Astrocyte of the spinal cord (primary cell): ENCODE measurements at regions not wholly inside any gene's neighbourhood (a gene's known extent, or its start where the extent isn't known, plus 50 kb on each side); places are given as distances from the start of the nearest gene placed in this dataset.

Source experiments
- DNase-seq: peaks from one replicate; pipeline ENCODE4 v3.0.0; 2011; ENCODE audit warnings: low read depth, low spot score
- H3K4me3 ChIP-seq: 2 replicates; pipeline ENCODE4 v1.5.1; 2011; ENCODE audit warnings: low read depth, mild to moderate bottlenecking, low read length, moderate library complexity
- in situ Hi-C: cut with HindIII; loops from 2 replicates; pipeline ENCODE4 v1.10.0; 2017; ENCODE audit warnings: low sequenced_read_pairs
- TF ChIP-seq, protein P1 (sequence below): IDR thresholded peaks from 2 replicates; pipeline ENCODE4 v1.5.1; 2012; ENCODE audit warnings: low read depth, mild to moderate bottlenecking, low read length, inconsistent platforms

DNA sequence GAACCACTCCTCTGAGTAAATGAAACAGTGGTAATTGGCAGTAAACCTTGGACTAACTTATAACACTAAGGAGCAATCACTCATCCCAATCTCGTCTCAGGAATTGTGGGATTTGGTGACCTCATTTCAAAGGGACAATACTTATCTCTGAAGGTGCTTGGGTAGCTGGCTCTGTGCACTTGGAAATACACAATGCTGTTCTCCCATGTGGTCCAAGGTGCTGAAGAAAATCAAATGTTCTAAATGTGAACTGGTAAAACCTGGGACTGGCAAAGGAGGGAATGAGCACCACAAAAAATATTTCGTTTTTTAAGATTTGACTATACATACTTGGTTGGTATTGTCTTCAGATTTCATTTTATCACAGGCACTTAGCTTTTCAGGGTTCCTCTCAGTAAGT is 1193.0 kb downstream of the SORCS1 start:
- no peak overlapping the region for H3K4me3 ChIP-seq
- no peak for DNase-seq
- in situ Hi-C loops: no loop called here
- TF ChIP-seq, protein P1, sequence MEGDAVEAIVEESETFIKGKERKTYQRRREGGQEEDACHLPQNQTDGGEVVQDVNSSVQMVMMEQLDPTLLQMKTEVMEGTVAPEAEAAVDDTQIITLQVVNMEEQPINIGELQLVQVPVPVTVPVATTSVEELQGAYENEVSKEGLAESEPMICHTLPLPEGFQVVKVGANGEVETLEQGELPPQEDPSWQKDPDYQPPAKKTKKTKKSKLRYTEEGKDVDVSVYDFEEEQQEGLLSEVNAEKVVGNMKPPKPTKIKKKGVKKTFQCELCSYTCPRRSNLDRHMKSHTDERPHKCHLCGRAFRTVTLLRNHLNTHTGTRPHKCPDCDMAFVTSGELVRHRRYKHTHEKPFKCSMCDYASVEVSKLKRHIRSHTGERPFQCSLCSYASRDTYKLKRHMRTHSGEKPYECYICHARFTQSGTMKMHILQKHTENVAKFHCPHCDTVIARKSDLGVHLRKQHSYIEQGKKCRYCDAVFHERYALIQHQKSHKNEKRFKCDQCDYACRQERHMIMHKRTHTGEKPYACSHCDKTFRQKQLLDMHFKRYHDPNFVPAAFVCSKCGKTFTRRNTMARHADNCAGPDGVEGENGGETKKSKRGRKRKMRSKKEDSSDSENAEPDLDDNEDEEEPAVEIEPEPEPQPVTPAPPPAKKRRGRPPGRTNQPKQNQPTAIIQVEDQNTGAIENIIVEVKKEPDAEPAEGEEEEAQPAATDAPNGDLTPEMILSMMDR: no peak

GRCh38 chr10:105969884-105970377 is 1194.6 kb downstream of the SORCS1 start:
- in situ Hi-C loops: no loop called here
- no peak overlapping the region for H3K4me3 ChIP-seq
- no peak for DNase-seq
- TF ChIP-seq, protein P1: no peak

DNA sequence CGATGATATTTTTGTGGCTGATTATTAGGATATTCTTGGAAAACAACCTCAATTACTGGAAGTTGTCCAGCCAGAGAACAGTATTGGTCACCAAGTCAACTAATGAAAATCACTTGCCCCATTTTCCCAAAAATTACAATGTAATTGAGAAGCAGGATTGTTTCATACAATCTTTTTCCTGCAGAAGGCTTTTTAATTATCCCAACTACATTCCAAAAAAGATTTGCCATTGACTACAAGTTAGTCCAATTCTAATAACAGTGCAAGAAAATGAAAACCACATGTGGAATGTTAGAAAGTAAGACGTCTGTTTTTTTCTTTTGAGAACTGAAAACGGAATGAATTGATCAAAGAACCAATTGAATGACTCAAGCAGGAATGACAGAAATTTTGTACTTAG is 1195.8 kb downstream of the SORCS1 start:
- TF ChIP-seq, protein P1: no peak
- H3K4me3 ChIP-seq: no peak overlapping the region
- in situ Hi-C loops: no loop called here
- no peak for DNase-seq

DNA sequence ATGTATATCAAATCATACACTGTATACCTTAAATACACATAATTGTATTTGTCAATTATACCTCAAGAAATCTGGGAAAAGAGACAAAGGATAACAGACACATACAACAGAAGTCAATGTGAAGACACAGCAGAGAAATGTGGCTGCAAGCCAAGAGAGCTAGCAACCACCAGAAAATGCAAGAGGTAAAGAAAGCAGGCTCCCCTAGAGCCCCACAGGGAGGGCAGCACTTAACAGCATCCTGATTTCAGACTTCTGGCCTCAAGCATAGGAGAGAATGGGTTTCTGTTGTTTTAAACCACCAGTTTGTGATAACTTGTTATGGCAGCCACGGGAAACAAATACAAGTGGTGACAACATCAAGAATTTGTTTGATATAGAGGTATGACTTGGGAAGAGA is 1197.2 kb downstream of the SORCS1 start:
- in situ Hi-C loops: no loop called here
- TF ChIP-seq, protein P1: no peak
- no peak for DNase-seq
- no peak overlapping the region for H3K4me3 ChIP-seq

DNA sequence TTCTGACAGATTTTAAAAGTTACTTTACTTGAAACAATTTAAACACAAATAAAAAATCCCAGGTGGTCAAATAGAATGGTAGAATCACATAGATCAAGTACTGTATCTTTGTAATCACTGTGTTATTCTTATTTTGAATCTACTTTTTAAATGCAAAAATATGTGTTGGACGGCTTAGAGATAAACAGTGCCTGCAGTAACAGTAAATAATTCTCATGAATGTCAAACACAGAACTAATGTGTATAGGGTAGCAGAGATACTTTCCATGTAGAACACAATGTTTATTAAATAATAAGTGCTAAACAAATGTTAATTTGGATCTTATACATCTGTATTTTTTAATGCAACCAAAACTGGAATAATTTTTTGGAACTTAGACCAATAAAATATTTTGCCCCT is 1199.4 kb downstream of the SORCS1 start:
- in situ Hi-C loops: no loop called here
- TF ChIP-seq, protein P1: no peak
- no peak overlapping the region for H3K4me3 ChIP-seq
- no peak for DNase-seq

DNA sequence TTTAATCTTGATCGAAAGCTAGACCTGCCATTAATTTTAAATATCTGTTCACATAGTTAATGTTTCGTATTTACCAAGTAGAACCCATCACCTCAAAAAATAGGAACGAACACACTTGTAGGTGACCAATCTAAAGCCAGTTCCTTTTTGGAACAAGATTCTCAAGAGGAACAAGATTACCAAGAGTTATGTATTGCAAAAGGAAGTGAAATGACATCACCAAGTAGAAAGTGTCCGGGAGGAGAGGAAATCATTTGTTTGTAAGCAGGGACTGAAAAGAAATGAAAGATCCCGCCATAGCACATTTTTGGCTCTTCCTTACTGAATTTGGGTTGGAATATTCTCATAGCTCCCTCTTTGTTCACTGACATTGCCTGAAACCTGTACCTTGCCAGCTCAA is 1200.5 kb downstream of the SORCS1 start:
- TF ChIP-seq, protein P1: no peak
- in situ Hi-C loops: no loop called here
- H3K4me3 ChIP-seq: no peak overlapping the region
- no peak for DNase-seq

DNA sequence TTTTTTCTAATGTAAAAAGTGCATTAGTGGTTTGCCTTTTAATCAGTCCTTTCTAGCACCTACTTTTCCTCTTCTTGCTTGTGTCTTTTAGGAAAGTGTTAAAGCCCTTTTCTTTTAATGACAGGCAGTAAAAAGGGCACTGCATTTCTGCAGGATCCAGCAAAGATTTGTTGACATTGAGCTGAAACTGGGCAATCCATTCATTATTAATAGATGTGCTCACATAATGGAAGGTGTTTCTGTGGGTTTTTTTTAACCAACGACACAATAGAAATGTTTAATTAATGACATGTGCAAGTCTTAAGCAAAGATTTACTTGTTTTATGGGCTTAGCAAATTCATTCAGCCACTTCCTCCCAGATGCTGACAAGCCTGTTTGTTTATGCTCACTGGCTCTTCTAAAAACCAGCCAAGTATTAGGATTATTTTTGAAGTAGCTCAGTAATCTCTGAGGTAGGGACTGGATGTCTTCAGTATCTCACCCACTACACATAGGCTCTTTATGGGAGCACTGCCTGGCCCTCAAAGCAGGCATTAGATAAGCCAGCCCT is 1201.1 kb downstream of the SORCS1 start:
- no peak for DNase-seq
- in situ Hi-C loops: no loop called here
- TF ChIP-seq, protein P1: no peak
- no peak overlapping the region for H3K4me3 ChIP-seq
